ENCODE measurements at regions not wholly inside any gene's neighbourhood (a gene's known extent, or its start where the extent isn't known, plus 50 kb on each side); places are given as distances from the start of the nearest gene placed in this dataset.

DNA sequence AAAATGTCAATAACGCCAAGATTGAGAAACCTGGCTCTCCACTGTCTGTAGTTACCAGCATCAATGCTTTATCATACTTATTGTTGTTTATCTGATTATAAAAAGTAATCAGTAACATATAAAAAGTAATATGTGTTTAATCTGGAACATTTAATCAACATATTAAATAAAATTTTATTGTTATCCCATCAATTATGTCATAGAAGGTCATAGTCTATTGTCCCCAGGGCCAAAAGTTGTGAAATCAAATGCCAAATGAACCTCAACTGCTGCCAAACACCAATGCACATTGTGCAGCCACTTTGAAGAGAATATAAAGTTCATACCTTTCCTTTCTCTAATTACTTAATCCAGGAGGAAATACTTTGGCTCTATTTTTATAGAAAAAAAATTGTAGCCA is 106.6 kb downstream of the EOMES start:
- TF ChIP-seq, protein P1, sequence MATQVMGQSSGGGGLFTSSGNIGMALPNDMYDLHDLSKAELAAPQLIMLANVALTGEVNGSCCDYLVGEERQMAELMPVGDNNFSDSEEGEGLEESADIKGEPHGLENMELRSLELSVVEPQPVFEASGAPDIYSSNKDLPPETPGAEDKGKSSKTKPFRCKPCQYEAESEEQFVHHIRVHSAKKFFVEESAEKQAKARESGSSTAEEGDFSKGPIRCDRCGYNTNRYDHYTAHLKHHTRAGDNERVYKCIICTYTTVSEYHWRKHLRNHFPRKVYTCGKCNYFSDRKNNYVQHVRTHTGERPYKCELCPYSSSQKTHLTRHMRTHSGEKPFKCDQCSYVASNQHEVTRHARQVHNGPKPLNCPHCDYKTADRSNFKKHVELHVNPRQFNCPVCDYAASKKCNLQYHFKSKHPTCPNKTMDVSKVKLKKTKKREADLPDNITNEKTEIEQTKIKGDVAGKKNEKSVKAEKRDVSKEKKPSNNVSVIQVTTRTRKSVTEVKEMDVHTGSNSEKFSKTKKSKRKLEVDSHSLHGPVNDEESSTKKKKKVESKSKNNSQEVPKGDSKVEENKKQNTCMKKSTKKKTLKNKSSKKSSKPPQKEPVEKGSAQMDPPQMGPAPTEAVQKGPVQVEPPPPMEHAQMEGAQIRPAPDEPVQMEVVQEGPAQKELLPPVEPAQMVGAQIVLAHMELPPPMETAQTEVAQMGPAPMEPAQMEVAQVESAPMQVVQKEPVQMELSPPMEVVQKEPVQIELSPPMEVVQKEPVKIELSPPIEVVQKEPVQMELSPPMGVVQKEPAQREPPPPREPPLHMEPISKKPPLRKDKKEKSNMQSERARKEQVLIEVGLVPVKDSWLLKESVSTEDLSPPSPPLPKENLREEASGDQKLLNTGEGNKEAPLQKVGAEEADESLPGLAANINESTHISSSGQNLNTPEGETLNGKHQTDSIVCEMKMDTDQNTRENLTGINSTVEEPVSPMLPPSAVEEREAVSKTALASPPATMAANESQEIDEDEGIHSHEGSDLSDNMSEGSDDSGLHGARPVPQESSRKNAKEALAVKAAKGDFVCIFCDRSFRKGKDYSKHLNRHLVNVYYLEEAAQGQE (IDR thresholded peaks at IDR 0.05), result no peak
- no peak for TF ChIP-seq EGR1 (IDR thresholded peaks at IDR 0.05; ENCODE audit: low read depth in 2 of 2)
- TF ChIP-seq, protein P2, sequence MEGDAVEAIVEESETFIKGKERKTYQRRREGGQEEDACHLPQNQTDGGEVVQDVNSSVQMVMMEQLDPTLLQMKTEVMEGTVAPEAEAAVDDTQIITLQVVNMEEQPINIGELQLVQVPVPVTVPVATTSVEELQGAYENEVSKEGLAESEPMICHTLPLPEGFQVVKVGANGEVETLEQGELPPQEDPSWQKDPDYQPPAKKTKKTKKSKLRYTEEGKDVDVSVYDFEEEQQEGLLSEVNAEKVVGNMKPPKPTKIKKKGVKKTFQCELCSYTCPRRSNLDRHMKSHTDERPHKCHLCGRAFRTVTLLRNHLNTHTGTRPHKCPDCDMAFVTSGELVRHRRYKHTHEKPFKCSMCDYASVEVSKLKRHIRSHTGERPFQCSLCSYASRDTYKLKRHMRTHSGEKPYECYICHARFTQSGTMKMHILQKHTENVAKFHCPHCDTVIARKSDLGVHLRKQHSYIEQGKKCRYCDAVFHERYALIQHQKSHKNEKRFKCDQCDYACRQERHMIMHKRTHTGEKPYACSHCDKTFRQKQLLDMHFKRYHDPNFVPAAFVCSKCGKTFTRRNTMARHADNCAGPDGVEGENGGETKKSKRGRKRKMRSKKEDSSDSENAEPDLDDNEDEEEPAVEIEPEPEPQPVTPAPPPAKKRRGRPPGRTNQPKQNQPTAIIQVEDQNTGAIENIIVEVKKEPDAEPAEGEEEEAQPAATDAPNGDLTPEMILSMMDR (IDR thresholded peaks at IDR 0.05; ENCODE audit: low read depth, low read length, missing input control), result no peak

All from liver (tissue), 3 donors.